IMR-90 (cell line): ENCODE measurements at regions not wholly inside any gene's neighbourhood (a gene's known extent, or its start where the extent isn't known, plus 50 kb on each side); places are given as distances from the start of the nearest gene placed in this dataset.

Experiments used
- MXI1 ChIP-seq: IDR thresholded peaks from 2 replicates; pipeline ENCODE4 v1.6.1; 2012; ENCODE audit warnings: low read depth, mild to moderate bottlenecking, low read length, moderate library complexity, borderline replicate concordance
- POLR2A ChIP-seq: IDR thresholded peaks from 2 replicates; pipeline ENCODE4 v1.6.1; 2012; ENCODE audit warnings: mild to moderate bottlenecking, low read depth, low read length
- RAD21 ChIP-seq: IDR thresholded peaks from 2 replicates; pipeline ENCODE4 v1.6.1; 2012; ENCODE audit warnings: low read length, improper control_type of control experiment
- RFX5 ChIP-seq: IDR thresholded peaks from 2 replicates; pipeline ENCODE4 v1.8.0; 2012; ENCODE audit warnings: low read depth, mild to moderate bottlenecking, low read length, moderate library complexity
- SMC3 ChIP-seq: fragments of 150-350 bp; IDR thresholded peaks from 2 replicates; pipeline ENCODE4 v1.6.1; 2016; ENCODE audit warnings: low read depth, mild to moderate bottlenecking, antibody characterized with exemption, low read length, moderate library complexity
- TF ChIP-seq, protein P1 (sequence below): conservative IDR thresholded peaks from 2 replicates; pipeline ENCODE4 v1.5.1; 2012; ENCODE audit warnings: mild to moderate bottlenecking, low read depth, low read length, improper control_type of control experiment
- TF ChIP-seq, protein P2 (sequence below): fragments of 150-350 bp; IDR thresholded peaks from 2 replicates; pipeline ENCODE4 v1.6.1; 2017; ENCODE audit warnings: mild to moderate bottlenecking, antibody characterized with exemption, low read length, low read depth

DNA sequence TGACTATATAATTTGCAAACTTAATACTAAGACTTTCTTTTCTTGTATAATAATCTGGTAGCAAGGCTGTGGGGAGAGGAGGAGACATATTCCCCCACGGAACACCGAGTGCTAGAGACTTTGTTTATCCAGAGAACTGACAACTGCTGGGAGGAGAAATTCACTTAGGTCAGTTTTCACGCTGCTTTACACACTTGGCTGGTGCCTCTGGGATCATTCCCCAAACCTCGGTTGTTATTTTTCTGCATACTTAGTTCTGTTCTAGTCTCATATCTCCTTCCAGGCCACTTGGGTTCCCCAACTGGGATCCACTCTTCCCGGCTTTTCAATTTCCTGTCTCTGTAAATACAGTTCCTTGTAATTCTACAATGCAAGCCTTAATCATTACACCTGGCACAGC is 238.2 kb upstream of the ADAMTS16 start:
- TF ChIP-seq RAD21 (no peak), MXI1 (no peak), POLR2A (no peak), RFX5 (no peak), SMC3 (no peak)
- TF ChIP-seq, protein P1, sequence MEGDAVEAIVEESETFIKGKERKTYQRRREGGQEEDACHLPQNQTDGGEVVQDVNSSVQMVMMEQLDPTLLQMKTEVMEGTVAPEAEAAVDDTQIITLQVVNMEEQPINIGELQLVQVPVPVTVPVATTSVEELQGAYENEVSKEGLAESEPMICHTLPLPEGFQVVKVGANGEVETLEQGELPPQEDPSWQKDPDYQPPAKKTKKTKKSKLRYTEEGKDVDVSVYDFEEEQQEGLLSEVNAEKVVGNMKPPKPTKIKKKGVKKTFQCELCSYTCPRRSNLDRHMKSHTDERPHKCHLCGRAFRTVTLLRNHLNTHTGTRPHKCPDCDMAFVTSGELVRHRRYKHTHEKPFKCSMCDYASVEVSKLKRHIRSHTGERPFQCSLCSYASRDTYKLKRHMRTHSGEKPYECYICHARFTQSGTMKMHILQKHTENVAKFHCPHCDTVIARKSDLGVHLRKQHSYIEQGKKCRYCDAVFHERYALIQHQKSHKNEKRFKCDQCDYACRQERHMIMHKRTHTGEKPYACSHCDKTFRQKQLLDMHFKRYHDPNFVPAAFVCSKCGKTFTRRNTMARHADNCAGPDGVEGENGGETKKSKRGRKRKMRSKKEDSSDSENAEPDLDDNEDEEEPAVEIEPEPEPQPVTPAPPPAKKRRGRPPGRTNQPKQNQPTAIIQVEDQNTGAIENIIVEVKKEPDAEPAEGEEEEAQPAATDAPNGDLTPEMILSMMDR = no peak
- TF ChIP-seq, protein P2, sequence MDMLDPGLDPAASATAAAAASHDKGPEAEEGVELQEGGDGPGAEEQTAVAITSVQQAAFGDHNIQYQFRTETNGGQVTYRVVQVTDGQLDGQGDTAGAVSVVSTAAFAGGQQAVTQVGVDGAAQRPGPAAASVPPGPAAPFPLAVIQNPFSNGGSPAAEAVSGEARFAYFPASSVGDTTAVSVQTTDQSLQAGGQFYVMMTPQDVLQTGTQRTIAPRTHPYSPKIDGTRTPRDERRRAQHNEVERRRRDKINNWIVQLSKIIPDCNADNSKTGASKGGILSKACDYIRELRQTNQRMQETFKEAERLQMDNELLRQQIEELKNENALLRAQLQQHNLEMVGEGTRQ = no peak
